Small intestine (tissue), 7 donors: ENCODE measurements at regions not wholly inside any gene's neighbourhood (a gene's known extent, or its start where the extent isn't known, plus 50 kb on each side); places are given as distances from the start of the nearest gene placed in this dataset.

Experiments used
- DNase-seq, 2 donors: peaks; one replicate each; pipeline versions ENCODE4 v3.0.0 to v3.0.0-alpha.2; 2013
- FAIRE-seq: peaks from 2 replicates; lab custom pipeline; 2012; peaks lifted over from hg19 to GRCh38; lab: Jason Lieb, UNC
- H3K27ac ChIP-seq, 3 donors: one replicate each; pipeline ENCODE4 v1.5.1; 2013; ENCODE audit warnings: low read length in 2 of 3, mild to moderate bottlenecking in 2 of 3, control low read depth in 1 of 3, inconsistent platforms in 1 of 3, low read depth in 1 of 3, moderate library complexity in 1 of 3
- H3K27me3 ChIP-seq, 3 donors: one replicate each; pipeline ENCODE4 v1.6.1; 2013; ENCODE audit warnings: low read length in 3 of 3, inconsistent platforms in 1 of 3; ENCODE audit not compliant: control insufficient read depth in 3 of 3, insufficient read depth in 3 of 3
- H3K36me3 ChIP-seq, 3 donors: one replicate each; pipeline ENCODE4 v1.6.1; 2013; ENCODE audit warnings: low read length in 3 of 3, inconsistent platforms in 1 of 3, low read depth in 1 of 3, mild to moderate bottlenecking in 1 of 3, moderate library complexity in 1 of 3; ENCODE audit not compliant: control insufficient read depth in 3 of 3, insufficient read depth in 2 of 3
- H3K4me1 ChIP-seq, 3 donors: one replicate each; pipeline ENCODE4 v1.6.1; 2013; ENCODE audit warnings: low read length in 2 of 3, inconsistent platforms in 1 of 3, low read depth in 1 of 3, mild to moderate bottlenecking in 1 of 3, moderate library complexity in 1 of 3; ENCODE audit not compliant: control insufficient read depth in 3 of 3, insufficient read depth in 2 of 3
- H3K4me3 ChIP-seq, 3 donors: one replicate each; pipeline ENCODE4 v1.5.1; 2013; ENCODE audit warnings: low read length in 3 of 3, control low read depth in 1 of 3, inconsistent platforms in 1 of 3, low read depth in 1 of 3, mild to moderate bottlenecking in 1 of 3, moderate library complexity in 1 of 3
- H3K9me3 ChIP-seq, 2 donors: one replicate each; pipeline ENCODE4 v1.6.1; 2013; ENCODE audit warnings: low read depth in 1 of 2, low read length in 1 of 2; ENCODE audit not compliant: control insufficient read depth in 2 of 2, insufficient read depth in 1 of 2
- WGBS, 3 donors: extraction: QIAGEN DNeasy Blood & Tissue Kit; methylation state at CpG; one replicate each; pipeline ENCODE4 v1.1.7; 2013; 5-methylcytosine and 5-hydroxymethylcytosine counted together
- donor health status: healthy with polysubstance abuse.
- donor health status: control.
- donor health status: control.
- donor health status: Bipolar disorder and iron deficiency.
- donor health status: healthy.

GRCh38 chr2:61636686-61637085, 98.5 kb upstream of the XPO1 start:
- H3K27ac ChIP-seq, result no peak overlapping the region
- no peaks in the 10 kb centered on the region for H3K4me1 ChIP-seq
- FAIRE-seq (no peak), DNase-seq (no peak)
- no peaks in the 10 kb centered on the region for H3K27me3 ChIP-seq
- 47 to 64% (median 58%) methylated on average over 3 of the region's 3 CpGs for WGBS, 3 donors
- no peaks in the 10 kb centered on the region for H3K9me3 ChIP-seq
- no peaks in the 10 kb centered on the region for H3K36me3 ChIP-seq
- no peak overlapping the region for H3K4me3 ChIP-seq

DNA sequence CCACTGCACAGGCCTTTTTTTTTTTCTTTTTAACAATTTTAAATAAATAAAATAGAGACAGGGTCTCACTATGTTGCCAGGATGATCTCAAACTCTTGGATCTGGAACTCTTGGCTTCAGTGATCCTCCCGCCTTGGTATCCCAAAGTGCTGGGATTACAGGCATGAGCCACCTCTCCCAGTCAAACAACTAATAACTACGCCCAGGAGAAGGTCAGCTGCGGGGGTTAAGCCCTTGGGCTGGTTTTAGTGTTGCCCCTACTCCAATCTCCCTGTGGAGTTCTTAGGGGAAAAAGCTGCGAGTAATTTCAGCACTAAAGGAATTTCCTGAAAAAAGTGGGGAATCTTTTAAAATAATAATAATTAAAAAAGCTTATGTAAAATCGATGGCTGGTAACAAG, 96.4 kb upstream of the XPO1 start:
- Histone ChIP-seq H3K36me3 (no peaks in the 10 kb centered on the region), H3K4me1 (peaks cover 0 to 1% (median 0%) of the 10 kb centered on the region in 3 donors), H3K27me3 (no peaks in the 10 kb centered on the region), H3K27ac (no peak overlapping the region), H3K9me3 (no peaks in the 10 kb centered on the region), H3K4me3 (no peak overlapping the region)
- FAIRE-seq (no peak), DNase-seq (no peak)
- WGBS, 3 donors, result 88 to 92% (median 90%) methylated on average over 5 of the region's 5 CpGs

- no peaks in the 10 kb centered on the region for H3K27me3 ChIP-seq
- WGBS, 3 donors, result 82 to 85% (median 83%) methylated on average over 2 of the region's 2 CpGs
- FAIRE-seq (no peak), DNase-seq (no peak)
- H3K4me3 ChIP-seq, result no peak overlapping the region
- no peaks in the 10 kb centered on the region for H3K9me3 ChIP-seq
- no peaks in the 10 kb centered on the region for H3K36me3 ChIP-seq
- H3K4me1 ChIP-seq, result peaks cover 0 to 1% (median 0%) of the 10 kb centered on the region in 3 donors
- no peak overlapping the region for H3K27ac ChIP-seq
These were observed 95.1 kb upstream of the XPO1 start for GRCh38 chr2:61633250-61633649.

GRCh38 chr2:61632276-61633169, 94.4 kb upstream of the XPO1 start:
- no peak for FAIRE-seq
- DNase-seq, result peak in 1 of 2 donors; percentile 21
- peaks cover 0 to 1% (median 0%) of the 10 kb centered on the region in 3 donors for H3K4me1 ChIP-seq

GRCh38 chr2:61631321-61631720, 93.2 kb upstream of the XPO1 start:
- no peaks in the 10 kb centered on the region for H3K27me3 ChIP-seq
- no peaks in the 10 kb centered on the region for H3K9me3 ChIP-seq
- H3K4me3 ChIP-seq, result no peak overlapping the region
- H3K36me3 ChIP-seq, result no peaks in the 10 kb centered on the region
- DNase-seq (no peak), FAIRE-seq (no peak)
- peaks cover 0 to 1% (median 0%) of the 10 kb centered on the region in 3 donors for H3K4me1 ChIP-seq
- no peak overlapping the region for H3K27ac ChIP-seq
- 90 to 96% (median 91%) methylated on average over 2 of the region's 2 CpGs for WGBS, 3 donors

More at GRCh38 chr2:61632276-61633169, 94.4 kb upstream of the XPO1 start:
- WGBS, 3 donors, result 71 to 80% (median 79%) methylated on average over 17 of the region's 17 CpGs
- no peaks in the 10 kb centered on the region for H3K27me3 ChIP-seq
- no peaks in the 10 kb centered on the region for H3K9me3 ChIP-seq
- H3K36me3 ChIP-seq, result no peaks in the 10 kb centered on the region
- no peak overlapping the region for H3K27ac ChIP-seq
- H3K4me3 ChIP-seq, result no peak overlapping the region

DNA sequence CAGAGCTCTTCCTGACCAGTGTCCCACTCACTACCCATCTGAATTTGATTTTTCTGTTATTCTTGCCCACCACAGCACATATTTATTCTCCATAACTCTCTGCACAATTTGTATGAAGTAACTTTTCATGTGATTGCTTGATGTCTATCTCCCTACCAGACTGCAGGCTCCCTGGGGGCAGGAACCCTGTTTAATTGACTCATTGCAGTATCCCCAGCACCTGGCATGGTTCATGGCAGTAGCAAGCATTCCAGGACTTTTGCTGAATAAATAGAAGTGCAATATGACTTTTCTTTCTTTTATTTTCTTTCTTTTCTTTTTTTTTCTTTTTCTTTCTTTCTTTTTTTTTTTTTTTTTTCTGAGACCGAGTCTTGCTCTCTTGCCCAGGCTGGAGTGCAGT, 88.7 kb upstream of the XPO1 start:
- no peak overlapping the region for H3K4me3 ChIP-seq
- H3K27ac ChIP-seq, result no peak overlapping the region
- no peaks in the 10 kb centered on the region for H3K27me3 ChIP-seq
- 95 to 100% (median 97%) methylated on average over 1 of the region's 1 CpG for WGBS, 3 donors
- FAIRE-seq (no peak), DNase-seq (no peak)
- peaks cover 0 to 1% (median 0%) of the 10 kb centered on the region in 3 donors for H3K4me1 ChIP-seq
- no peaks in the 10 kb centered on the region for H3K9me3 ChIP-seq
- no peaks in the 10 kb centered on the region for H3K36me3 ChIP-seq

GRCh38 chr2:61623747-61624146, 85.6 kb upstream of the XPO1 start:
- WGBS, 3 donors, result 91 to 94% (median 93%) methylated on average over 5 of the region's 5 CpGs
- no peaks in the 10 kb centered on the region for H3K36me3 ChIP-seq
- H3K4me3 ChIP-seq, result no peak overlapping the region
- no peak for FAIRE-seq
- no peak overlapping the region for H3K27ac ChIP-seq
- no peaks in the 10 kb centered on the region for H3K4me1 ChIP-seq
- DNase-seq, result no peak
- H3K9me3 ChIP-seq, result no peaks in the 10 kb centered on the region
- no peaks in the 10 kb centered on the region for H3K27me3 ChIP-seq

GRCh38 chr2:61620244-61621159, 82.3 kb upstream of the XPO1 start:
- H3K36me3 ChIP-seq, result no peaks in the 10 kb centered on the region
- H3K27ac ChIP-seq, result no peak overlapping the region
- DNase-seq, result no peak
- H3K27me3 ChIP-seq, result no peaks in the 10 kb centered on the region
- no peak for FAIRE-seq
- H3K9me3 ChIP-seq, result no peaks in the 10 kb centered on the region
- no peaks in the 10 kb centered on the region for H3K4me1 ChIP-seq
- 64 to 74% (median 73%) methylated on average over 6 of the region's 6 CpGs for WGBS, 3 donors
- no peak overlapping the region for H3K4me3 ChIP-seq
